ENCODE measurements at regions not wholly inside any gene's neighbourhood (a gene's known extent, or its start where the extent isn't known, plus 50 kb on each side); places are given as distances from the start of the nearest gene placed in this dataset.

DNA sequence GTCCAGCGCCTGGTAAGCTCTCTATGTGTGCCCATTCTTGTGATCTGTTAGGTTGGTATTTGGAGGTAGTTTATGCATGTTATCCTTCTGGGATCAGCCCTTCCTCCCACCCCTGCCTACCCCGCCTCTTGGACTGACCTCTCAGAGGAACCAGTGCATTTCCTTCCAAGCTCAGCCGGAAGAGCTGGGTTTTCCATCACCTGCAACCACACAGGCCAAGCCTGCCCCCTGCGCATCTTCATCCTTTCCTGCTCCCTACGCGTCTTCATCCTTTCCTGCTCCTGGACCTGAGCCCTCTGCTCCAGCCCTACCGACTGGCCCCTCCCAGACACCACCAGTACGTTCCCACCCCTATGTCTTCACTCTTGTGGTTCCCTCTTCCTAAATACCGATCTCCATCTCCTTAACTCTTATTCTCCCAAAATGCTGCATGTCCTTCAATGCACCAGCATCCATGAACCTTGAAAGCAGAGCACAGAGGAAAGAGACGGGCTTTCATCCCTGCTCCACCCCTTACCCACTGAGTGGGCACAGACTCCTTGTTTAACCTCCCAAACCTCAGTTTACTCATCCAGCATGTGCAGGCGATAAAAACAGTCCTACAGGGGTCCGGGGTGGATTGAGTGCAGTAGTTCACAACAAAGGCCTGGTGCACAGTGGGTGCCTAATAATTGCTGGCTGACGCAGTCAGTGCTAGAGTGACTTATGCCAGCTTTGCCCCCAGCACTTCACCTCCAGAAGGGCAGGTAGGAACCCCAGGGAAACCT lies 526.3 kb downstream of the MATN1 start:
- BruUV-seq (replicated peaks), result no TSS peak
- ChIA-PET CTCF (no interaction called here), POLR2A (no interaction called here)
- DNase-seq, result no peak
- H3K4me1 Mint-ChIP-seq (ENCODE audit: low read depth, unreplicated experiment), result no peaks in the 10 kb centered on the region
- intact Hi-C loops (cut with micrococcal nuclease; ENCODE audit: unreplicated experiment), result no loop called here
- H3K27me3 Mint-ChIP-seq (ENCODE audit: insufficient read depth, unreplicated experiment), result peaks cover 13% of the 10 kb centered on the region
- H3K27ac Mint-ChIP-seq (ENCODE audit: unreplicated experiment), result no peak overlapping the region
- H3K36me3 Mint-ChIP-seq (ENCODE audit: insufficient read depth, unreplicated experiment), result no peaks in the 10 kb centered on the region
- H3K9me3 Mint-ChIP-seq (ENCODE audit: unreplicated experiment), result no peaks in the 10 kb centered on the region
- no peaks in the 10 kb centered on the region for H3K36me3 ChIP-seq (ENCODE audit: control insufficient read depth, insufficient read depth, low read length)
- TF ChIP-seq, protein P1, sequence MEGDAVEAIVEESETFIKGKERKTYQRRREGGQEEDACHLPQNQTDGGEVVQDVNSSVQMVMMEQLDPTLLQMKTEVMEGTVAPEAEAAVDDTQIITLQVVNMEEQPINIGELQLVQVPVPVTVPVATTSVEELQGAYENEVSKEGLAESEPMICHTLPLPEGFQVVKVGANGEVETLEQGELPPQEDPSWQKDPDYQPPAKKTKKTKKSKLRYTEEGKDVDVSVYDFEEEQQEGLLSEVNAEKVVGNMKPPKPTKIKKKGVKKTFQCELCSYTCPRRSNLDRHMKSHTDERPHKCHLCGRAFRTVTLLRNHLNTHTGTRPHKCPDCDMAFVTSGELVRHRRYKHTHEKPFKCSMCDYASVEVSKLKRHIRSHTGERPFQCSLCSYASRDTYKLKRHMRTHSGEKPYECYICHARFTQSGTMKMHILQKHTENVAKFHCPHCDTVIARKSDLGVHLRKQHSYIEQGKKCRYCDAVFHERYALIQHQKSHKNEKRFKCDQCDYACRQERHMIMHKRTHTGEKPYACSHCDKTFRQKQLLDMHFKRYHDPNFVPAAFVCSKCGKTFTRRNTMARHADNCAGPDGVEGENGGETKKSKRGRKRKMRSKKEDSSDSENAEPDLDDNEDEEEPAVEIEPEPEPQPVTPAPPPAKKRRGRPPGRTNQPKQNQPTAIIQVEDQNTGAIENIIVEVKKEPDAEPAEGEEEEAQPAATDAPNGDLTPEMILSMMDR (IDR thresholded peaks at IDR 0.05; ENCODE audit: insufficient read depth in 1 of 2, low read depth in 1 of 2, low read length in 1 of 2, severe bottlenecking in 1 of 2, unreplicated experiment in 1 of 2), result no peak
- no peaks in the 10 kb centered on the region for H3K27me3 ChIP-seq (replicated peaks; ENCODE audit: control insufficient read depth, insufficient read depth, low read length)
- no peak overlapping the region for H3K4me3 Mint-ChIP-seq (ENCODE audit: unreplicated experiment)
- H3K4me1 ChIP-seq, result no peaks in the 10 kb centered on the region
- no peaks in the 10 kb centered on the region for H3K9me3 ChIP-seq
- H3K4me3 ChIP-seq (ENCODE audit: low read depth, low read length), result no peak overlapping the region

DNA sequence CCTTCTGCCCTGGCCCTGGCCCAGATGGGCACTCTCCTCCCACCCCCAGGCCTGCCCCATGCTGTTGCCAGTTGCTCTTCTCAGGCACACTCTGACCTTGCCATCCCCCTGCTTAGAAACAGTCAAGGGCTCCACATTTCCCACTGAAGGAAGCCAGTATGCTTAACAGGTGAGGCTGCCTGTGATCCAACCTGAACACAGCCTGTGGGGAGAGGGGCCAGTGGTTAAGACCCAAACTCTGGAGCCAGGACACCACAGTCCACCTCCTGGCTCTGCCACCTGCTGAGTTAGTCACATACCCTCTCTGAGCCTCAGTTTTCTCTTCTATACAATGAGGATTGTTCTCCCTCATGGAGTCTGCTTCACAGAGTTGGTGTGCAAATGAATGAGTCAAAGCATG lies 526.9 kb downstream of the MATN1 start:
- intact Hi-C loops (cut with micrococcal nuclease; ENCODE audit: unreplicated experiment), result no loop called here
- POLR2A ChIA-PET, result no interaction called here
- no peaks in the 10 kb centered on the region for H3K4me1 Mint-ChIP-seq (ENCODE audit: low read depth, unreplicated experiment)

DNA sequence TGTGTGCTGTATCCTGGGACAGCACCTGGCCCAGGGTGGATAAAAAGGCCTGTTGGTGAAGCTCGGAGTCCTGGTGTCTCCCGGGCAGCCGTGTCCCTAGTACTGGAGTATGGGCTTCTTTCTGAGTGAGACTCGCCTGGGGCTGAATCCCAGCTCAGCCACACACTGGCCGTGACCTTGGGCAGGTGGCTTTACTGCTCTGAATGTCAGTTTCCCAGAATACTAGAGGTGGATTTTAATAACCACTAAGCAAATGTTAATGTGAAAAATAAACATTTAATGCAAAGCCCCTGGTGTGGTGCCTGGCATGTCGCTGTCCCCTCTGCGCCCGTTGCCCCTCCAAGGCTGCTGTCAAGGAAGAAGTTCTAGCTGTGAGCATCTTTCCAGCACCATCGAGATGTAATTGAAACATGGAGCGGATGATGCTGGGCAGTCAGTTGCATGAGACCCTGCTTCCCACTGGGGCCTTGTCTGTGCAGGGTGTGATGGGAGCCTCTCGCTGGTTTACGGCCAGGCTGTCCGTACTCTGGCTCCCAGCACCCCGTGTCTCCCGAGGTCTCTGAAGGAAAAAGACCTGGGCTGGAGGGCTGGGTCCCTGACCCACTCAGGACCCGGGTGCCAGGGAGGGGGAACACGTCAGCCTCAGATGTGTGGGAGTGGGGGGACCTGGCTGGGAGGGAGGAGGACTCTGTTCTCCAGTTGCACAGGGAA lies 527.8 kb downstream of the MATN1 start:
- POLR2A ChIA-PET, result no interaction called here

More for the DNA sequence above, 526.9 kb downstream of the MATN1 start:
- no peak for DNase-seq
- Mint-ChIP-seq H3K9me3 (ENCODE audit: unreplicated experiment) (no peaks in the 10 kb centered on the region), H3K36me3 (ENCODE audit: insufficient read depth, unreplicated experiment) (no peaks in the 10 kb centered on the region), H3K4me3 (ENCODE audit: unreplicated experiment) (no peak overlapping the region), H3K27ac (ENCODE audit: unreplicated experiment) (no peak overlapping the region), H3K27me3 (ENCODE audit: insufficient read depth, unreplicated experiment) (peaks cover 13% of the 10 kb centered on the region)
- no peaks in the 10 kb centered on the region for H3K9me3 ChIP-seq
- CTCF ChIA-PET, result no interaction called here
- no peaks in the 10 kb centered on the region for H3K4me1 ChIP-seq
- TF ChIP-seq, protein P1 (IDR thresholded peaks at IDR 0.05; ENCODE audit: insufficient read depth in 1 of 2, low read depth in 1 of 2, low read length in 1 of 2, severe bottlenecking in 1 of 2, unreplicated experiment in 1 of 2), result no peak
- BruUV-seq (replicated peaks), result no TSS peak
- no peak overlapping the region for H3K4me3 ChIP-seq (ENCODE audit: low read depth, low read length)
- H3K36me3 ChIP-seq (ENCODE audit: control insufficient read depth, insufficient read depth, low read length), result no peaks in the 10 kb centered on the region
- no peaks in the 10 kb centered on the region for H3K27me3 ChIP-seq (replicated peaks; ENCODE audit: control insufficient read depth, insufficient read depth, low read length)

More for the DNA sequence above, 527.8 kb downstream of the MATN1 start:
- H3K9me3 Mint-ChIP-seq (ENCODE audit: unreplicated experiment), result no peaks in the 10 kb centered on the region
- Histone ChIP-seq H3K27me3 (replicated peaks; ENCODE audit: control insufficient read depth, insufficient read depth, low read length) (no peaks in the 10 kb centered on the region), H3K9me3 (no peaks in the 10 kb centered on the region), H3K4me1 (no peaks in the 10 kb centered on the region), H3K4me3 (ENCODE audit: low read depth, low read length) (no peak overlapping the region), H3K36me3 (ENCODE audit: control insufficient read depth, insufficient read depth, low read length) (no peaks in the 10 kb centered on the region)
- no peak overlapping the region for H3K4me3 Mint-ChIP-seq (ENCODE audit: unreplicated experiment)
- peaks cover 13% of the 10 kb centered on the region for H3K27me3 Mint-ChIP-seq (ENCODE audit: insufficient read depth, unreplicated experiment)
- no TSS peak for BruUV-seq (replicated peaks)
- no peak overlapping the region for H3K27ac Mint-ChIP-seq (ENCODE audit: unreplicated experiment)
- CTCF ChIA-PET, result no interaction called here
- no peak for DNase-seq
- H3K4me1 Mint-ChIP-seq (ENCODE audit: low read depth, unreplicated experiment), result no peaks in the 10 kb centered on the region
- TF ChIP-seq, protein P1 (IDR thresholded peaks at IDR 0.05; ENCODE audit: insufficient read depth in 1 of 2, low read depth in 1 of 2, low read length in 1 of 2, severe bottlenecking in 1 of 2, unreplicated experiment in 1 of 2), result no peak
- no peaks in the 10 kb centered on the region for H3K36me3 Mint-ChIP-seq (ENCODE audit: insufficient read depth, unreplicated experiment)
- intact Hi-C loops (cut with micrococcal nuclease; ENCODE audit: unreplicated experiment), result no loop called here
